ENCODE measurements at regions not wholly inside any gene's neighbourhood (a gene's known extent, or its start where the extent isn't known, plus 50 kb on each side); places are given as distances from the start of the nearest gene placed in this dataset.
A peak's percentile ranks its signal among the peaks of the same experiment; 100 is the strongest.

DNA sequence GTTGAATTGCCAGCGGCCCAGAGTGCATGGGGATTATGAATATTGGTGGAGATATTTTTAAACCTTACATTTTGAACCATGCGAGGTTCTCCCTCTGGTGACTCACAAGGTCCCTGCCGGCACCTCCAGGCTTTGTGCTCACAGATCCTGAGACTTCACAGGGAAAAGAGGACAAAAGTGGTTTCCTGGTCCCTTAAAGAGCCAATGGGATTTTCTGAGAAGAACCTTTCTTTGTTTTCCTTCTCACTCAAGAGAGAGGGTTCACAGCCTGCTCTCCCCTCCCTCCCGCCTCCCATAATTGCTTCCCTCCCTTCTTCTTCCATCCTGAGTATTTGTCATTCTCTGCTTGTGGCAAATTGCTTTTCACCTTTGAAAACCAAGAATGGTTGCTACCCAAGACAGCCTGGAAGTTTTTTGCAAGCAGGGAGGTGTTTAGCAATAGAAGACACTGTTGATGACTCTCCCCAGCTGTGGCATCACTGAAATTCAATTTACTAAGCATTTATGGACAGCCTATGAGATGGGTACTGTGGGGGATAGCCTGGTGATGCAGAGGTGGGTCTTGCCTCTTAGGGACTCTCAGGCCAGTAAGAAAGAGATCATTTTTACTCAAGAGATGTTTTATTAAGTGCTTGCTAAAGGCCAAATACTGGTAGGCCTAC lies 76.6 kb downstream of the CPN2 start:
- Histone ChIP-seq H3K27ac (no peak overlapping the region), H3K27me3 (no peaks in the 10 kb centered on the region), H3K36me3 (no peaks in the 10 kb centered on the region), H3K4me1 (peaks cover 75% of the 10 kb centered on the region), H3K9me3 (no peaks in the 10 kb centered on the region), H3K4me3 (no peak overlapping the region)
- intact Hi-C loops (cut with DNase I), result loop anchor here (5.0 kb wide), 1 partner anchor 272 kb away; no protein-coding TSS in a partner anchor
- TF ChIP-seq POLR2AphosphoS5 (IDR thresholded peaks at IDR 0.05; ENCODE audit: insufficient read depth in 1 of 2, low read depth in 1 of 2) (no peak), POLR2A (IDR thresholded peaks at IDR 0.05) (no peak)
- TF ChIP-seq, protein P1, sequence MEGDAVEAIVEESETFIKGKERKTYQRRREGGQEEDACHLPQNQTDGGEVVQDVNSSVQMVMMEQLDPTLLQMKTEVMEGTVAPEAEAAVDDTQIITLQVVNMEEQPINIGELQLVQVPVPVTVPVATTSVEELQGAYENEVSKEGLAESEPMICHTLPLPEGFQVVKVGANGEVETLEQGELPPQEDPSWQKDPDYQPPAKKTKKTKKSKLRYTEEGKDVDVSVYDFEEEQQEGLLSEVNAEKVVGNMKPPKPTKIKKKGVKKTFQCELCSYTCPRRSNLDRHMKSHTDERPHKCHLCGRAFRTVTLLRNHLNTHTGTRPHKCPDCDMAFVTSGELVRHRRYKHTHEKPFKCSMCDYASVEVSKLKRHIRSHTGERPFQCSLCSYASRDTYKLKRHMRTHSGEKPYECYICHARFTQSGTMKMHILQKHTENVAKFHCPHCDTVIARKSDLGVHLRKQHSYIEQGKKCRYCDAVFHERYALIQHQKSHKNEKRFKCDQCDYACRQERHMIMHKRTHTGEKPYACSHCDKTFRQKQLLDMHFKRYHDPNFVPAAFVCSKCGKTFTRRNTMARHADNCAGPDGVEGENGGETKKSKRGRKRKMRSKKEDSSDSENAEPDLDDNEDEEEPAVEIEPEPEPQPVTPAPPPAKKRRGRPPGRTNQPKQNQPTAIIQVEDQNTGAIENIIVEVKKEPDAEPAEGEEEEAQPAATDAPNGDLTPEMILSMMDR (IDR thresholded peaks at IDR 0.05), result no peak
- DNase-seq (ENCODE audit: extremely low spot score in 2 of 2), result no peak

DNA sequence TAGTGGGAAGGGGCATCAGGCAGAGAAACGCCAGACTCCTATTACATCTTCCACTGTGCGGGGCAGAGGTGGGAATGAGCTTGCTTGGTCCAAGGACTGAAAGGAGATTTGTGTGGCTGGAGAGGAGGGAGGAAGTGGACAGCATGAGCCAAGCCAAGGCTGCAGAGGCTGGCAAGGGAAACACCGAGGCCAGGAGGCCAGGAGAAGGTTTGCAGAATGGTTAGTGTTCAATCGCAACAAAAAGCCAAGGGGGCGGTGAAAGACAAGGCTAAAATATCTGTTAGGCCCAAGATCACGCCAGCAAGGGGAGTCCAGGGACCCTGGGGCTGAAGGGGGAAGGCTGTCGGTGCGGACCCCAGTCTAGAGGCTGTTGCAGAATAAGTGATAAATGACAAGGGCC lies 75.8 kb downstream of the CPN2 start:
- Histone ChIP-seq H3K36me3 (no peaks in the 10 kb centered on the region), H3K27ac (no peak overlapping the region), H3K4me3 (no peak overlapping the region), H3K9me3 (no peaks in the 10 kb centered on the region), H3K27me3 (no peaks in the 10 kb centered on the region), H3K4me1 (peaks cover 67% of the 10 kb centered on the region)
- no peak for DNase-seq (ENCODE audit: extremely low spot score in 2 of 2)
- no peak for TF ChIP-seq POLR2A (IDR thresholded peaks at IDR 0.05)
- no peak for TF ChIP-seq POLR2AphosphoS5 (IDR thresholded peaks at IDR 0.05; ENCODE audit: insufficient read depth in 1 of 2, low read depth in 1 of 2)
- TF ChIP-seq, protein P1 (IDR thresholded peaks at IDR 0.05), result no peak
- intact Hi-C loops (cut with DNase I), result no loop called here

DNA sequence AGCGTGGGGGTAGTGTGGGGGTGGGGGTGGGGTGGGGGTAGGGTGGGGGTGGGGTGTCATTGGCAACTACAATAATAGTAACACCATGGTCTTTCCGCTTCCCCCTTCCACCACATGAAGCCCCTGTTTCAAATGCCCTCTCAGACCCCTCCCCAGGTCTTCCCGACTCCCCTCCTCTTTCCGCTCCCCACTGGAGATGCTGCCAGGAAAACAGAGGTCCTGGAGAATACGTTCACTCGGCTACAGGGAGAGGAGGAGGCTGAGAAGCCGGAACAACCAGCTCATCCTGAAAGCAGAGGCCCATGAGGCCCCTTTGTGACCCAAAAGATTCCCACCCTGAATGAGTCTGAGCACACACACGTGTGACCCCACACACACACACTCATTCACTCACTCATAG lies 75.4 kb downstream of the CPN2 start:
- H3K27ac ChIP-seq, result no peak overlapping the region
- no peaks in the 10 kb centered on the region for H3K9me3 ChIP-seq
- TF ChIP-seq POLR2A (IDR thresholded peaks at IDR 0.05) (no peak), POLR2AphosphoS5 (IDR thresholded peaks at IDR 0.05; ENCODE audit: insufficient read depth in 1 of 2, low read depth in 1 of 2) (no peak)
- TF ChIP-seq, protein P1 (IDR thresholded peaks at IDR 0.05), result no peak
- H3K36me3 ChIP-seq, result no peaks in the 10 kb centered on the region
- DNase-seq (ENCODE audit: extremely low spot score in 2 of 2), result no peak
- peaks cover 63% of the 10 kb centered on the region for H3K4me1 ChIP-seq
- H3K27me3 ChIP-seq, result no peaks in the 10 kb centered on the region
- H3K4me3 ChIP-seq, result no peak overlapping the region
- intact Hi-C loops (cut with DNase I), result no loop called here

DNA sequence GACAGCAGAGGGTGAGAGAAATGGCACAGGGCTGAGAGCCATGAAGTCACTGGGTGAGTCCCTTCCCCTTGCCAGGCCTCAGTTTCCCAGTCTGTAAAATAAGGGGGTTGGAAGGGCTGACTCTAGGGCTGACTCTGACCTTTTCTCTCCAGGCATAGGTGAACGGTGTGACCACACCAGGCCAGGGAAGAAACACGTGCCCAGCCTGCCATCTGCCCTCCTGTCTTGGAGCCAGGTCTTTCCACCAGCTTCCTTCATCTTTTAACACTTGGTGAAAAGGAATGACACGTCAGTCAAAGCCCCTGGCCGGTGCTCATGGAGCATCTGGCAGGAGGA lies 74.4 kb downstream of the CPN2 start:
- H3K27ac ChIP-seq, result peak overlapping the region; percentile 71
- intact Hi-C loops (cut with DNase I), result no loop called here
- H3K4me1 ChIP-seq, result peaks cover 53% of the 10 kb centered on the region
- H3K36me3 ChIP-seq, result no peaks in the 10 kb centered on the region
- H3K4me3 ChIP-seq, result no peak overlapping the region
- H3K9me3 ChIP-seq, result no peaks in the 10 kb centered on the region
- no peaks in the 10 kb centered on the region for H3K27me3 ChIP-seq
- TF ChIP-seq POLR2AphosphoS5 (IDR thresholded peaks at IDR 0.05; ENCODE audit: insufficient read depth in 1 of 2, low read depth in 1 of 2) (no peak), POLR2A (IDR thresholded peaks at IDR 0.05) (no peak)
- TF ChIP-seq, protein P1 (IDR thresholded peaks at IDR 0.05), result no peak
- DNase-seq (ENCODE audit: extremely low spot score in 2 of 2), result no peak

DNA sequence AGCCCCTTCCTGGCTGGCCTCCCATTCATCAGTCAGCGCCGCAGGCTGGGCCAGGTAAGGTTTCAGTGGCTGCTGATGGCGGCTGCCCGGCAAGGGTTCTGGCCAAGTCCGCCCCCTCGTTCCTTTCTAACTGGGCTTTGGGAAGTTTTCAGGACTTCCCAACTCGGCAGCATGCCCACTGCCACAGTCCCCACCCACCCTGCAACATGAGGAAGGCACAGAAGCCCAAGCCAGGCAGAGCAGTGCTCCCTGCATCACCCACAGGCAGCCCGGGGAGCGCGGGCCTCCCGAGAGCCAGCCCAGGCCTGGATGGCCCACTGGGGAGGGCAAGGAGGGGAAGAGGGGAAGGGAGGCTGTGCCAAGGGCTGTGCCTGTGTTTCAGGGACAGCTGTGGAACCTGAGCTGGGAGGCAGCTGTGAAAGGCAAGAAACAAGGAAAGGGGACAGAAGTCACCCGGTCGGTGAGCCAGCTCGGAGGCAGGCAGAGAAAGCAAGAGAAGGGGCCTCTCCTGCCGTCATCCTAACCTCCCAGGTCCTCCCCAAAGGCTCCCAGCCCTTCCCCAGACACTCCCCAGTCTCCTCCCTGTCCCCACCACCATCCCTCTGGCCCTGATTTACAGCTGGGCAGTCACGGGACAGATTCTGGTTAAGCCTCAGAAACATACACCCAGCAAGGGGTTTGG lies 73.9 kb downstream of the CPN2 start:
- intact Hi-C loops (cut with DNase I), result no loop called here
- TF ChIP-seq, protein P1 (IDR thresholded peaks at IDR 0.05), result no peak
- TF ChIP-seq POLR2AphosphoS5 (IDR thresholded peaks at IDR 0.05; ENCODE audit: insufficient read depth in 1 of 2, low read depth in 1 of 2), result peak in 1 of 2 donors; percentile 25
- Histone ChIP-seq H3K9me3 (no peaks in the 10 kb centered on the region), H3K4me3 (no peak overlapping the region), H3K36me3 (no peaks in the 10 kb centered on the region), H3K27me3 (no peaks in the 10 kb centered on the region), H3K27ac (peak overlapping the region; percentile 71), H3K4me1 (peaks cover 48% of the 10 kb centered on the region)
- peak in 1 of 2 donors; percentile 91 for DNase-seq (ENCODE audit: extremely low spot score in 2 of 2)

Measured in vagina (tissue), 2 donors.